Psoas muscle (tissue), 7 donors: ENCODE measurements at regions not wholly inside any gene's neighbourhood (a gene's known extent, or its start where the extent isn't known, plus 50 kb on each side); places are given as distances from the start of the nearest gene placed in this dataset.
"Not testable (repeated sequence)": the region's sequence is repeated elsewhere in the genome, so short reads cannot be mapped to it uniquely, and the experiment has no call there.

Experiments used
- ATAC-seq, 4 donors: fragments of 200-7000 bp; cut with Tn5 transposase; one replicate each; pipeline ENCODE4 v1.9.1; 2020; ENCODE audit warnings: moderate library complexity in 3 of 4, mild to moderate bottlenecking in 2 of 4
- DNase-seq, 2 donors: peaks; one replicate each; pipeline ENCODE4 v3.0.0-alpha.2; 2020
- H3K27ac ChIP-seq: fragments of 200-600 bp; one replicate; pipeline ENCODE4 v1.8.0; 2022
- H3K27me3 ChIP-seq, 3 donors: fragments of 200-600 bp in 1 of 3; one replicate each; pipeline versions ENCODE4 v1.6.1 to v1.8.0; 2013 to 2022; ENCODE audit warnings: low read length in 2 of 3, mild to moderate bottlenecking in 2 of 3, moderate library complexity in 1 of 3; ENCODE audit not compliant: insufficient read depth in 3 of 3
- H3K36me3 ChIP-seq, 2 donors: fragments of 200-600 bp in 1 of 2; one replicate each; pipeline versions ENCODE4 v1.6.1 to v1.8.0; 2013 to 2022; ENCODE audit warnings: low read depth in 1 of 2, mild to moderate bottlenecking in 1 of 2, moderate library complexity in 1 of 2; ENCODE audit not compliant: insufficient read depth in 1 of 2
- H3K4me1 ChIP-seq: fragments of 200-600 bp; one replicate; pipeline ENCODE4 v1.8.0; 2022
- H3K4me3 ChIP-seq: fragments of 200-600 bp; one replicate; pipeline ENCODE4 v1.8.0; 2022; ENCODE audit warnings: mild to moderate bottlenecking
- H3K9me3 ChIP-seq: fragments of 200-600 bp; one replicate; pipeline ENCODE4 v1.8.0; 2022
- WGBS, 3 donors: extraction: QIAGEN DNeasy Blood & Tissue Kit; methylation state at CpG; one replicate each; pipeline versions ENCODE4 v1.1.6 to v1.1.7; 2013; 5-methylcytosine and 5-hydroxymethylcytosine counted together
- intact Hi-C, 2 donors: fragments of 100-400 bp; cut with DNase I; formaldehyde crosslinking; loops; one replicate each; pipeline versions ENCODE4 v1.11.0 to v1.14.2; 2022
- TF ChIP-seq, protein P1 (sequence below): fragments of 200-600 bp; IDR thresholded peaks from one replicate; pipeline ENCODE4 v1.8.0; 2022; ENCODE audit warnings: antibody characterized with exemption
- donor health status: healthy with polysubstance abuse.
- donor health status: DM: no; HTN: no; CAD: no; lungs with moderate emphysema.
- donor health status: Bipolar disorder and iron deficiency.
- donor health status: healthy.
- donor health status: DM: yes; HTN: yes; CAD: no.
- donor health status: DM: no; HTN: no; CAD: no.
- donor health status: DM: yes; HTN: yes; CAD: no.

DNA sequence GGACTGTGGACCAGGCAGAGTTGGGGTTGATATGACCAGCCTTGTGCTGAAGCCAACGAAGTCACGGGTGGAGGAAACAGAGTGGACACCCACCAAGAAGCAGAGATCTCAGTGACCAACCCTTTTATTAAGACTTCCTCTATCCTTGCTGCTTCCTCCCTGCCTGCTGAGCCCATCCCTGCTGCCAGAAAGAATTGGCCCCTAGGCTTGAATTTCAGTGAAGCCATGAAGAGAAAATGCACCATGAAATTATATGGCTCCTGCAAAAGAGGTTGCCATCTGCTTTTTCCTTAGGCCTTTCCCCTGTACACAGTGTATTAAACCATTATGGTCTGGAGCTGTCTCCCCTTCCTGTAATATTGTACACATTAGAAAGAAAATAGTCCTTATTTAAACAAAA lies 246.7 kb downstream of the HS3ST3B1 start:
- TF ChIP-seq, protein P1, sequence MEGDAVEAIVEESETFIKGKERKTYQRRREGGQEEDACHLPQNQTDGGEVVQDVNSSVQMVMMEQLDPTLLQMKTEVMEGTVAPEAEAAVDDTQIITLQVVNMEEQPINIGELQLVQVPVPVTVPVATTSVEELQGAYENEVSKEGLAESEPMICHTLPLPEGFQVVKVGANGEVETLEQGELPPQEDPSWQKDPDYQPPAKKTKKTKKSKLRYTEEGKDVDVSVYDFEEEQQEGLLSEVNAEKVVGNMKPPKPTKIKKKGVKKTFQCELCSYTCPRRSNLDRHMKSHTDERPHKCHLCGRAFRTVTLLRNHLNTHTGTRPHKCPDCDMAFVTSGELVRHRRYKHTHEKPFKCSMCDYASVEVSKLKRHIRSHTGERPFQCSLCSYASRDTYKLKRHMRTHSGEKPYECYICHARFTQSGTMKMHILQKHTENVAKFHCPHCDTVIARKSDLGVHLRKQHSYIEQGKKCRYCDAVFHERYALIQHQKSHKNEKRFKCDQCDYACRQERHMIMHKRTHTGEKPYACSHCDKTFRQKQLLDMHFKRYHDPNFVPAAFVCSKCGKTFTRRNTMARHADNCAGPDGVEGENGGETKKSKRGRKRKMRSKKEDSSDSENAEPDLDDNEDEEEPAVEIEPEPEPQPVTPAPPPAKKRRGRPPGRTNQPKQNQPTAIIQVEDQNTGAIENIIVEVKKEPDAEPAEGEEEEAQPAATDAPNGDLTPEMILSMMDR: no peak
- Histone ChIP-seq H3K9me3 (no peaks in the 10 kb centered on the region), H3K4me1 (no peaks in the 10 kb centered on the region), H3K4me3 (no peak overlapping the region), H3K27me3 (no peaks in the 10 kb centered on the region), H3K36me3 (no peaks in the 10 kb centered on the region), H3K27ac (no peak overlapping the region)
- 48 to 63% (median 60%) methylated on average over 2 of the region's 2 CpGs for WGBS, 3 donors
- ATAC-seq: no peak
- intact Hi-C loops: no loop called here
- no peak for DNase-seq

DNA sequence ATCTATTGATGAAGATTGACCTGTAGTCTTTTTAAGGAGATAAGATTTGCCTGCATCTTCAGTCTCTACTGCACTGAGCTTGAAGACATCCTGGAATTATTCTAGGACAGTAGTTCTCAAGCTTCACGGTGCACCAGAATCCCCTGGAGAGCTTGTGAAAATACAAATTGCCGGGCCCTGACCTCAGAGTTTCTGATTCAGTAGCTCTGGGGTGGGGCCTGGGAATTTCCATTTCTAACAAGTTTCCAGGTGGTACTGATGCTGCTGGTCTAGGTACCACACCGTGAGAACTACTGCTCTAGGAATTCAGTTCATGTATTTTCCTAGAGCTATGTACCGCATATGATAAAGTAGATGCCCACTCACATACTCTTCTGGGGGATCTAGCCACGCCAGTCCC lies 246.1 kb downstream of the HS3ST3B1 start:
- Histone ChIP-seq H3K4me1 (no peaks in the 10 kb centered on the region), H3K9me3 (no peaks in the 10 kb centered on the region), H3K27ac (no peak overlapping the region), H3K36me3 (no peaks in the 10 kb centered on the region), H3K4me3 (no peak overlapping the region), H3K27me3 (no peaks in the 10 kb centered on the region)
- intact Hi-C loops: no loop called here
- ATAC-seq (no peak), DNase-seq (no peak)
- 72 to 80% (median 74%) methylated on average over 5 of the region's 5 CpGs for WGBS, 3 donors
- TF ChIP-seq, protein P1: no peak

DNA sequence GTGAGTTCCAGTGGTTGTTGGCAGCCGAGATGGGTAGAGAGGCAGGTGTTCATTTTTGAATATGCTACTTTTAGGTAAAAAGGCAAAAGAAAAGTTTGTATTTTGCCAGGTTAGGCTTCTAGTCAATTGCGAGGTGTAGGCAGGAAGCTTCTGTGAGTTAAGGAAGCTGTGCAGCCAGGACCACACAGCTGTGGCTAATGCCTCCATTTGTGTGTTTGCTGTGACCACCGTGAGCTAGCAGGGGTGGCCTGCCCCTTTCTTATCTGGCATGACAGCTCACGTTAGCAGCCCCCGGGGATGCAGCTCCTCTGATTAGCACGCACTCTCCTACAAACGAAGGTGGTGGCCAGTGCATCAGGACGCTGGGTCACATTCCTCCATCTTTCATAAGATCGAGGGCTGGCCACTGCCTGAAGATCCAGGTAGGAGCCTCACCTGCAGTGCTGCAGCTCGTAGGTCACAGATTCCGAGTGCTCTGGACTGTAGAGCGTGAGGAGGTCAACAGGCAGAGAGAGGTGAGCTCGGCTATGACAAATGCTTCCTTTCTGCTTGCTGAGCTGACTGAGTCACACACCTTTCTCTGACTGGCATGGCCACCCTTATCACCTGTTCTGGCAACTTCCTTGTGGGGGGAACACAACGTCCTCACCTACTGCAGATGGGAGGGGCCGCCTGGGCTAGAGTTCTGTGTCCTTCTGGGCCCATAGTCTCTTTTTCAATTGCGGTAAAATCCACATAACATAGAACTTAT lies 244.4 kb downstream of the HS3ST3B1 start:
- 63 to 68% (median 68%) methylated on average over 16 of the region's 16 CpGs for WGBS, 3 donors

DNA sequence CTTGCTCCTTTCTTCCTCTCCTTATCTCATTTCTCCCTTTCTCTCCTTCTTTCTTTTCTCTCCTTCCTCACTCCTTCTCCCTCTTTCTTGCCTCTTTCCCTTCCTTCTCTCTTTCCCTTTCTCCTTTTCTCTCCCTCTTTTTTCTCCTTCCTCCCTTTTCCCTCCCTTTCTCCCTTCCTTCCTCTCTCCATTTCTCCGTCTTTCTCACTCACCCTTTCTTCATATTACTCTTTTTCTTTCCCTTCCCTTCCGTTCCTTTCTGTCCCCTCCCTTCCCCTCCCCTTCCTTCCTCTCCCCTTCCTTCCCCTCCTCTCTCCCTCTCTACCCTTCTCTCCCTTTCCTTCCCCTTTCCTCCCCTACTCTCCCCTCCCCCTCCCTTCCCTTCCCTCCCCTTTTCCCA lies 240.8 kb downstream of the HS3ST3B1 start:
- DNase-seq (no peak), ATAC-seq (no peak)
- H3K4me1 ChIP-seq: no peaks in the 10 kb centered on the region
- no peak overlapping the region for H3K4me3 ChIP-seq
- H3K9me3 ChIP-seq: no peaks in the 10 kb centered on the region
- no peaks in the 10 kb centered on the region for H3K36me3 ChIP-seq
- intact Hi-C loops: no loop called here
- H3K27ac ChIP-seq: no peak overlapping the region
- TF ChIP-seq, protein P1: no peak
- H3K27me3 ChIP-seq: no peaks in the 10 kb centered on the region
- WGBS, 3 donors: 65 to 84% (median 65%) methylated on average over 2 of the region's 2 CpGs

More for the DNA sequence above, 244.4 kb downstream of the HS3ST3B1 start:
- Histone ChIP-seq H3K9me3 (no peaks in the 10 kb centered on the region), H3K4me1 (no peaks in the 10 kb centered on the region), H3K27ac (no peak overlapping the region), H3K36me3 (no peaks in the 10 kb centered on the region), H3K4me3 (no peak overlapping the region), H3K27me3 (no peaks in the 10 kb centered on the region)
- no peak for ATAC-seq
- DNase-seq: no peak
- TF ChIP-seq, protein P1: no peak
- intact Hi-C loops: no loop called here

DNA sequence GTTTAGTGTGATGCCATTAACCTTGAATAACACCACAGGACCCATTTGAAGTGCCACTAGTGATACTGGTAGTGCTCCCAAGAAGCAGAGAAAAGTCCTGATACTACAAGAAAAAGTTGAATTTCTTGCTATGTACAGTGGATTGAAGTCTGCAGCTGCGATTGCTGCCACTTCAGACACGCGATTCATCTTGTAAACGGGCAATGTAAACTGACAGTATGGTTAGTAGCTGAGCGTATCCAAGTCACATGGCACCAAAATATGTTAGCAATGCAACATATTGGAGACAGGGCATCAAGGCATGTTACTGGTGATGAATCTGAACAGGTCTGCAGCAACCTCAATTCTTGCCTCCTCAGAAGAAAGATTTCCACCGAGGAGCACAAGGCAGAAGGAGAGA lies 238.9 kb downstream of the HS3ST3B1 start:
- no peaks in the 10 kb centered on the region for H3K36me3 ChIP-seq
- intact Hi-C loops: no loop called here
- no peaks in the 10 kb centered on the region for H3K4me1 ChIP-seq
- TF ChIP-seq, protein P1: no peak
- 39 to 55% (median 55%) methylated on average over 6 of the region's 6 CpGs for WGBS, 3 donors
- no peaks in the 10 kb centered on the region for H3K27me3 ChIP-seq
- no peak overlapping the region for H3K27ac ChIP-seq
- H3K9me3 ChIP-seq: no peaks in the 10 kb centered on the region
- ATAC-seq (no peak), DNase-seq (no peak)
- no peak overlapping the region for H3K4me3 ChIP-seq

DNA sequence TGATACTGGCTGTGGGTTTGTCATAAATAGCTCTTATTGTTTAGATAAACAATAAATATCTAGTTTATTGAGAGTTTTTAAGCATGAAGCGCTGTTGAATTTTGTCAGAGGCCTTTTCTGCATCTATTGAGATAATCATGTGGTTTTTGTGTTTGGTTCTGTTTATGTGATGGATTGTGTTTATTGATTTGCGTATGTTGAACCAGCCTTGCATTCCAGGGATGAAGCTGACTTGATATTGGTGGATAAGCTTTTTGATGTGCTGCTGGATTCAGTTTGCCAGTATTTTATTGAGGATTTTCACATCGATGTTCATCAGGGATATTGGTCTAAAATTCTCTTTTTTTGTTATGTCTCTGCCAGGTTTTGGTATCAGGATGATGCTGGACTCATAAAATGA lies 231.4 kb downstream of the HS3ST3B1 start:
- H3K9me3 ChIP-seq, intact Hi-C loops, H3K27me3 ChIP-seq, H3K36me3 ChIP-seq, H3K4me1 ChIP-seq, H3K27ac ChIP-seq, DNase-seq, ATAC-seq, H3K4me3 ChIP-seq: not testable (repeated sequence)
- 86 to 90% (median 88%) methylated on average over 3 of the region's 3 CpGs for WGBS, 3 donors
